ENCODE measurements at regions not wholly inside any gene's neighbourhood (a gene's known extent, or its start where the extent isn't known, plus 50 kb on each side); places are given as distances from the start of the nearest gene placed in this dataset.
"Not testable (repeated sequence)": the region's sequence is repeated elsewhere in the genome, so short reads cannot be mapped to it uniquely, and the experiment has no call there.

DNA sequence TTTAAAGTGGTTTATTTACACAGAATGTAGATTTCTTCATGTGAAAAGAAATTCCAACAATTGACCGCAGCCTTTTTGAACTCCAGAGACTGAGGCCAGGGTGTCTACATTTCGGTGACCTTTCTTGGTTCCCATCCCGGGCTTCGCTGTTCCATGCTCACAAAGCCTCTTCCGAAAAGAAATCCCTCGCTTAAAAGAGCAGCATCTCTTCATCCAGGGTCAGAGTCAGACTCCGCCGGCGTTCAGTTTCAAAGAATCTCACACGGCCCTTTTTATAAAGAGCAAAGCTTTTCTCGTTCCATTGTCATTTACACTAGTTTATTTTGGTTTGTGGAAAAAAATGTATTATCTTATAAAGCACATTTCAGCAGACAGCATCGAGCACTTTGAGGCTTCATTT, 530.6 kb upstream of the B3GAT1 start:
- DNase-seq: no peak

DNA sequence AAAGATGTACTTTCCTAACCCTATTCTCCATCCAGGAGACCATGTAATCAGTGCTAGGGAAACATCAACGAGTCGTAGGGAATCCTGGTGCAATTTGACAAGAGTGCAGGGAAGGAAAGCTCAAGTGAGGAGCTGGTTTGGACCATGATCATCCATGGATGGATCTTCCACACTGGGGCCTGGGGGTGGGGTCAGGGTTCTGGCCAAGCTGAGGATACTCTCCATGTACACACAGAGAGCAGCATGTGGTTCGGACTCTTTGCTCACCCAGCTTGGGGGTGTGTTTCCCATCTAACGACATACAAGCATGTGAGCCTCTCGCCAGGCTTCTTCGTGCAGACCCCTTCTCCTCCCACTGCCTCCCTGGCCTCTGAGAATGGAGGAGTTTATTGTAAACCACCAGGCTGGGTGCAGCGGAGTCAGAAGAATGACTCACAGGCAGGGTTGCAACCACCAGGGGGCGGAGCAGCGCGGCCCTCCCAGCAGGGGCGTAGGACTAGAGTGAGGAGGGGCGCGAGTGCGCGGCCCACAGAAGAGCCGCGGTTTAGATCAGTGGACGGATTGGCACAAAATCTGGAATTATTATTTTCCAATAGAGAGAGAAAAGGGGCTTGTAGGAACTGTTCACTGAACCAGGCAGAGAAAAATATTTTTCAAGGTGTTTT, 530.0 kb upstream of the B3GAT1 start:
- DNase-seq: peak; percentile 45

DNA sequence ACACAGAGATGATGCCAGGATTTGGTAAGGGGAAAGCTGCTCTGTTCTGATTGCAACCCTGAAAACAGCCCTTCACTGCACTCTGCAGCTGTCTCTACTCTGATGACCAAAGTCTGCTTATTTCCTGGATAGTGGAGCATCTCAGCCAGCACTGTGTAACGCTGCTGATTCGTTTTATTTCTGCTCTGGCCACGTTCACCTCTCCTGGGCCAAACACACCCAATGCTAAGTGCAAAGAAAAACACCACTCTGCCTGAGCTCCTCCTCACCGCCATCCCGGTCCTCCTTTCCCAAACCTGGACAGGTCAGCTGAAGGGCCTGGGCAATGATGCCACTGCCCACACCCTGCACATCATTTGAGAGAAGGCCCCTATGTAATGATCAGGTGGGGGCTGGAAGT, 529.3 kb upstream of the B3GAT1 start:
- no peak for DNase-seq

DNA sequence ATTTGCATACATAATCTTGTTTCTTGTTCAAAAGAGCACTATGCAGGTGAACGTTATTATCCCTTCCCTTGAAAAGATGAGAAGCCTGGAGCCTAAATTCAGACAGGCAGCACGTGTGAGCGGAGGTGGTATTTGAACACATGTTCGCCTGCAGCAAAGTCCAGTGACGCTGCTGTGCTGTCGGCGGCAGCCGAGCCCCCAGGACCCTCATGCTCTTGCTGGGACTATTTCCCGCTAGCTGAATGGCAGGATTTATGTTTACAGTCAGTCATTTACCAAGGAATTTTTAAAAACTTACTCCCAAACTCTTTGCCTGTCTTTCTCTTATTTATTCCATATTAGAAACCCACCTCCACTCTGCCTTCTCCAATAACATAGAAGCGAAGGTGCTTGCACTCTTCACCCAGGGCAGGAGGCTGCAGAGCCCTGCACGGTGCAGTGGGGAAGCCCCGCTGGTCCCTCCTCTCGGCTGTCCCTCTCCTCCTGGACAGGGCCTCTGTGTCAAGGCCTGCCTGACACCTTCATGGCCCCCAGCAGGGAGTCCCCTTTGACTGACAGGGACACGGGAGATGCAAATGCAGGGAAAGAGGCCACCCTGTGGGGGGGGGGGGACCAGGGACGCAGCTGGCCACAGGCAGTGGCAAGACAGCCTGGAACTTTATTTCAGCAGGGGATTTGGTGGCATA, 528.5 kb upstream of the B3GAT1 start:
- DNase-seq: peak; percentile 35

DNA sequence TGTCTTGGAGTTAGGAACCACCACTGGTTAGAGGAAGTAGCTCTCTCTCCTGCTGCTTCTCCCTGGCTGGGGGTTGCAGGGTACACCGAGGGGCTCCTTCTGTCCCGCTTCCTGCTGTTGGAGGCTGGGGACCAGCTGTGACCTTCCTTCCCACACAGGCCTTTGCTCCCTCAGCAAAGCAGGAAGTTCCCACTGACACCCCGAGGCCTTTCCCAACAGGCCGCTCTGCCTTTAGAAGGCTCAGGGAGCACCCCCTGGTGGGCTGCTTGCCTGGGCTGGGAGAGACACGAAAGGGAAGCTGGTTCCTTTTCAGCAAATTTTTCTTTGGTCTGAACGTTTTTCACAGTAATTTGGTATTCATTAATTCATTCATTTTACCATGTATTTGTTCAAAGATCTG, 527.9 kb upstream of the B3GAT1 start:
- no peak for DNase-seq

DNA sequence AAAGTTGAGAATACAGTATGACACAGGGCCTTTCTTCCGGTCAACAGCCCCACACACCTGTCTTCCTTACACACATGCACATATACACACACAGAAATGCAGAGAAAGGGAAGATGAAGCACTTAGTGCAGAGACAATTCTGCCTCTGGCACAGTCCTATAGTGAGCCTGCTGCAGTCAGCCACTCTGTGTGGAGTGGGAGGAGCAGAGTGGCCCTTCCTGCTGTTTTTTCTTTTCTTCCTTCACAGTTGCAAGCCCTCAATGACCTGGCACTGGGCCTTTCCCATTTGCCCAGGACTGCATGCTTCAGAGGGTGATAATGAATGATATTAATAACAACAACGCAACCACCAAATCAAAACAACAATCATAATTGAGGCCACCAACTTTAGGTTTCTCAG, 527.0 kb upstream of the B3GAT1 start:
- DNase-seq: no peak

DNA sequence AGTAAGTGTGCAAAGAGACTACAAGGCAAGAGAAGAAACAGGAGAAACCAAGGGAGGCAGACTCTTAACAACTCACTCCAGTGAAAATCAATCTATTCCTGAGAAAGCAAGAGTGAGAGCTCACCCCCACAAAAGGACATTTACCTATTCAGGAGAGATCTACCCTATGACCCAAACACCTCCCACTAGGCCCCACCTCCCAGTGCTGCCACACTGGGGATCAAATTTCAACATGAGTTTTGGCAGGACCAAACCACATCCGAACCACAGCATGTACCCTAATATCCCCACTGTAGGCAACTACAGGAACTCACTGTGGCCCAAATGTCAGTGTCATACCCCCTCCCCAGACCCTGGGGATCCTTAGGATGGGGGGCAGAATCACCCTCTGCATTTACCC, 526.2 kb upstream of the B3GAT1 start:
- DNase-seq: no peak

DNA sequence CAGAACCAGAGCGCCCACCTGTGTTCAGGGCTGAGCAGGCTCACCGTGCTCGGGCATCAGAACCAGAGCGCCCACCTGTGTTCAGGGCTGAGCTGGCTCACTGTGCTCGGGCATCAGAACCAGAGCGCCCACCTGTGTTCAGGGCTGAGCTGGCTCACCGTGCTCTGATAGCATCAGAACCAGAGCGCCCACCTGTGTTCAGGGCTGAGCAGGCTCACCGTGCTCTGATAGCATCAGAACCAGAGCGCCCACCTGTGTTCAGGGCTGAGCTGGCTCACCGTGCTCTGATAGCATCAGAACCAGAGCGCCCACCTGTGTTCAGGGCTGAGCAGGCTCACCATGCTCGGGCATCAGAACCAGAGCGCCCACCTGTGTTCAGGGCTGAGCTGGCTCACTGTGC, 525.2 kb upstream of the B3GAT1 start:
- DNase-seq: not testable (repeated sequence)

DNA sequence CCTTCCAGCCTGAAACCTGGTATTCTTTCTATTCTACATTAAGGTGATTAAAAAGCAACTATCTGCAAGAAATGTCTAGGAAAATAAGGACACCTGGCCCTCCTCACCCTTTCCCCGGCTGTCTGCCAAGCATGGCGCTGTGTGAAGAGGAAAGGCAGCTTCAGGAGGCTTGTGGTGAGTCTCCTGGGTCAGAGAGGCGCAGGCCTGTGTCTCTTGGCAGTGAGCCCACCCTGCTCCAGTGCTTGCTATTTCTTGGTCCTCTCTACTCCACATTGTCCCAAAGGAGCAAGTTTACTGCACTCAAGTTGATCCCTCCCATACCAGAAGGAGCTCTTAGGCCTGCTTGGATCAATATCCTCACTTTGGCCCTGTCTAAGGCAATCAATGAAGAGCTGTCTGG, 520.7 kb upstream of the B3GAT1 start:
- peak; percentile 62 for DNase-seq

DNA sequence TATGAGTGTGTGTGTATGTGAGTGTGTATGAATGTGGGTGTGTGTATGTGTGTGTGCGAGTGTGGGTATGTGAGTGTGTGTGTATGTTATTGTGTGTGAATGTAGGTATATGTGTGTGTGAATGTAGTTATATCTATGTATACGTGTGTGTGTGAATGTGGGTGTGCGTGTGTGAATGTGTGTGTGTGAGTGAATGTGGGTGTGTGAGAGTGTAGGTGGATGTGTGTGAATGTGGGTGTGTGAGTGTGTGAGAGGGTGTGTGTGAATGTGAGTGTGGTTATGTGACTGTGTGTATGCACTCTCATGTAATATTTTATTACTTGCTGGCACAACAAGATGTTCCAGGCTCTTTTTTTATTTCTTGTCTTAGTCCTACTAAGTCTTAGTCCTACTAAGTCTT, 513.4 kb upstream of the B3GAT1 start:
- DNase-seq: no peak

DNA sequence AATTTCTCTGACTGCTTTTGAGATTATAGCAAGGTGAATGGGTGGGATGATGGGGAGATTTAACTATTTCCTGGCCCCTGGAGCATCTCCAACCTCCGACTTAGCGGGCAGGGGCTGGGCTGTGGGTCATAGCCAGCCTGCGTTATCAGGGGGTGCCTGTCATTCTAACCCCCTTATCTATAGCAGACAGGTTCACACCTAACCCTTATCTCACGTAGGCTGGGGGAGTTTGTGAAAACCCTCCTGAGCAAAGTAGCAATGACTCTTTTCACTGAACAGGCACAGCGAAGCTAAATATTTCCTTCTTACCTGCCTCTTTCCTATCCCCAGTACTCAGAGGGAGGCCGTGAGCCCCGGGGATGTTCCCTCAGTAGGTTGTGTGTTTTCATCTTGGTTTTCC, 511.4 kb upstream of the B3GAT1 start:
- DNase-seq: no peak

DNA sequence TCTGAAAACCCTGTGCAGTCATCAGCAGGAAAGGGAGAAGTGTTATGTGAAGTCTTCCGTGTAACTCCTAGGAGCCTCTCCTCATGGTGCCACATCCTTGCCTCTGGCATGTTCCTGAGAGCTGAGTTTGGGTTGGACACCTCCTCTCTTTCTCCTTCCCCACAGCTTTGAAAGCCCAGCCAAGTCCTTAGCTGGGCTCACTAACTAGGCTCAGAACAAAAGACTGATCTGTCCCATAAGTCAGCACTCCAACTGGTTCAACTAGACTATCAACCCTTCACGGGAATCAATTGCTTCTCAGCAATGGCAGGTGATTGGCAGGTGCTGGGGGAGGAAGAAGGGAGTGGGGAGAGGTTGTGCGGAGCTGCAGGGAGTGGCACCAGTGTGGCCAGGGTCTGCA, 509.9 kb upstream of the B3GAT1 start:
- DNase-seq: no peak

DNA sequence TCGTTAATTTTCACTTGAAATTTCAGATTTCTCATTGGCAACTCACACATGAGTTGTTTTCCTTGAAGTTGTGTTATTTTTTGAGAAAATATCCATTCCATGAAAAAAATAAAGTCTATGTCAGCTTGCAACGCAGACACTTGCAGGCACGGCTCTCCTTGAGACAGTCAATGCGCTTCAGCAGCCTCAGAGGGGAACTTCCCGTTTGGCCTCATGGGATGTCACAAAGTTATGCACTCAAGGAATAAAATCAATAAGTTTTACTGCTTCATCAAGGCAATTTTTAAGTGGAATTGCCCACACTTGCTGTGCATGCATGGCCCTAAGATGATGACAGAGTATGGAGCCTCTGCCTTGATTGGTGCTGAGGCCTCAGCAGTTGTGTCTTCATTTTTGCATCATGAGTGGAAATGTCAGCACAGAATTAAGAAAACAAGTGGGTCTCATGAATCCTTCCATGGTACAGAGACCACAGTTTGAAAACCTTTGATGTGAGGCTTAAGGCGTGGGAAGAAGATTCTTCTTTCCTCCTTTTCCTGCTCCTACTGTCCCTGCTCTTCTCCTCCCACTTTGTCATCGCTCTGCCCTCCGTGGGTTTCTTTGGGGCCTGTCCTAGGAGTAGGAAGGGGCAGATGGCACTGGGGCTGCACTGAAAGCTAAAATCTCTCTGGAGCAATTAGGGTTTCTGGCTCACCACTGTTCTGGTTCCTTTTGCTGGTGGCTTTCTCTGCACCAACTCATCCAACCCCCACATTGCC, 509.0 kb upstream of the B3GAT1 start:
- no peak for DNase-seq

DNA sequence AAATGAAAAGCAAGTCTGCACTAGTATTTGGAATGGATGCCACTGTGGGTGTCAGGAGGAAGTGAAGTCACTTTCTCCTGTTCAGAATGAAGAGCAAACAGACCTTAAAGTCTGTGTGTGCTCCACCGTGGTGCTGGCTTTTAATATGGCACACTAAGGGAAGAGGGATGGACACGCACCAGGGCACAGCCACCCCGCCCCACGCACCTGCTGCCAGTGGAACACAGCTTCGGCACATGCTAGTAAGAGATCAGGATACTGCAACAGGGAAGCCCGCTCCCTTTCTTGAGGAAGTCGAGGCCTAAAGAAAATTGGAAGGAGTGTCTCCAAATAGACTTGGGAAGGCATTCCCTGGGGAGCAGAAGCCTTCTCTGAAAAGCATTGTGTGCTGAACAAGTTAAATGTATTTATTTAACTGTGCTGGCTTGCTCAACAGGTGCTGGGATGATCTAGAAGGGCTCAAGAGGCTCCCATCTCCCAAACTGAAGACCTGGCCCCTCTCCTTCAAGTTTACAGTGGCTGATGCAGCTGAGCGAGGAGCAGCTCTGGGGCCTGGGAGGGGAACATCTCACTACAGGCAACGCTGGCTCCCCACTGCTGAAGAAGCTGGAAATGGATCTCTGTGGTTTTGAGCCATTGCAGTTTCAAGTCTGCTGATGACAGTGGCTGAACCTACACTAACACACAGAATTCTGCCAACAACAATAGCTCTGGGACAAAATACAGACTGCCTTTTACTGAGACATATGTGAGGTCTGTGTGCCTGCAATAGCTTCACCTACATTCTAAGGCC, 504.6 kb upstream of the B3GAT1 start:
- no peak for DNase-seq

DNA sequence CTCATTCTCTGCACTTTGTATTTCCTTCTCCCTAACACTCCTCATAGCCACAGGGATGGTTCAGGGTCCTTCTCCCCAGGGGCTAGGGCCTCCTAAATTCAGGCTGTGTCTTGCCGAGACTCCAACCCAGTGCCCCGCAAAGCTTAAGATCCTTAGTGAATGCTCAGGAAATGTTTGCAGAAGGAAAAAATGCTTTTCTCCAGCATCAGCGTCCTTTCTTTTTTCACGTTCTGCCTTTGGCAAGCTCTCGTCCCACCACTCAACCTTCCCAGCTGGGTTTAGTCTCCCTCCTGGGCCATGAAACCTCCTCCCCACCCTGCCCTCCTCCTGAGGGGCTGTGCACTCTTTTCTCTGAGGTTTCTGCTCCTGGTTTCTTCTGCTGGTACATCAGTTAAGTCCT, 503.8 kb upstream of the B3GAT1 start:
- no peak for DNase-seq

DNA sequence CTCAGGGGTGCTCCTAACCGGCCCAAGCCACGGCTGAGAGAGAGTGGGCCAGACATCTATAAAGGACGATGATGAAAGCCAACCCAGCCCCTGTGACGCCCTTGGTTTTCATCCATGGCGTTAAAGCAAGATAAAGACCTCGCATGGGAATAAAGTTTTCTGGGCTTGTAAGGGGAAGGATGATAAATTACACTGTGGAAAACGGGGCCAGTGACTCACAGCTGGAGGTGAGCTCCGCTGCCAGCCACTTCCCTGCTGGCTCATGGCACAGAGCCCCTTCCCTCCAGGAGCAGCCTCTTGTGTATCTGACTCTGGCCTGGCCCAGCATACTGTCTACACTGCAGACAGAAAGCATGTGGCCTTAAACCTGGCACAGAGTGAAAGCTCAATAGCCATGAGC, 503.2 kb upstream of the B3GAT1 start:
- no peak for DNase-seq

DNA sequence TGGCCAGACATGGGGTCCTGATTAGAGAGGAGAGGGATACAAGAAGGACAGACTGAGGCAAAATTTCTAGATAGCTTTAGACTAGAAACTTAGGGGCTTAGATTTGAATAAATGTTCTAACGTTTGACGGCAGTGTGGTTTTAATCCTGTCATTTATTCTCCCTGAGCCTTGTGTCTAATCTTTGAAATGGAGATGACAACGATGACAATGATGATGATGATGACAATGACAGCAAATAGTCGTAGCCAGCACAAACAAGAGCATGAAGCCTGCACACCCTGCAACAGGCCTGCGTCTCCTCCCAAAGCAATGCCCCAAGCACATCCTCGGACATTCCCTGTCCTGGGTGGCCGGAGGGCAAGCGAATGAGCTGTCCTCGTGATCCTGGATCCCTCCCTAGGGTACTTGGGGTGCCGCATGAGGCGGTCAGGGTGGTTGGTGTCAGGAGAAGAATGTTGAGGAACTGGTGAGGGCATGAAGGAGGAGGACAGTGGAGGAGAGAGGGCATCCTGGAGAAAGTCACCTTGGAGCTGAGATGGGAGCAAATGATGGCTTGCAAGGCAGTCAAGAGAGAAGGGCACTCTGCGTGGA, 502.1 kb upstream of the B3GAT1 start:
- no peak for DNase-seq

DNA sequence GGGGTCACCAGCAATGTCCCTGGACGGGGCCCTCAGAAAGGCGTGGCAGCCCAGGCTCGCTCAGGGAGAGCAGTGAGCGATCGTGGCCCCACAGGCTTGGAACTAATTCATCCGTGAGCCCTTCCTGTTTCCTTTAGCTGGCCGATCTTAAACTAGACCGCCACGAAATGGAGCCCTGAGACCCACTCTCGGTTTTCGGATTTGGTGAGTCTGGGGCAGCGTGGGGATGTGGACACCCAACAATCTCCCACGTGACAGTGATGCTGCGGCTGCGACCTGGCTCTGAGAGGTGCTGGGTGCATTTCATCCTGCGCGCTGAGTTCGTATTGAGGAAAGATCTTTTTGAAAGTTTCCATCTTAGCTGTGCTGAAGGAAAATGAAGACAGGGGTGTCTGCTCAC, 501.3 kb upstream of the B3GAT1 start:
- no peak for DNase-seq

DNA sequence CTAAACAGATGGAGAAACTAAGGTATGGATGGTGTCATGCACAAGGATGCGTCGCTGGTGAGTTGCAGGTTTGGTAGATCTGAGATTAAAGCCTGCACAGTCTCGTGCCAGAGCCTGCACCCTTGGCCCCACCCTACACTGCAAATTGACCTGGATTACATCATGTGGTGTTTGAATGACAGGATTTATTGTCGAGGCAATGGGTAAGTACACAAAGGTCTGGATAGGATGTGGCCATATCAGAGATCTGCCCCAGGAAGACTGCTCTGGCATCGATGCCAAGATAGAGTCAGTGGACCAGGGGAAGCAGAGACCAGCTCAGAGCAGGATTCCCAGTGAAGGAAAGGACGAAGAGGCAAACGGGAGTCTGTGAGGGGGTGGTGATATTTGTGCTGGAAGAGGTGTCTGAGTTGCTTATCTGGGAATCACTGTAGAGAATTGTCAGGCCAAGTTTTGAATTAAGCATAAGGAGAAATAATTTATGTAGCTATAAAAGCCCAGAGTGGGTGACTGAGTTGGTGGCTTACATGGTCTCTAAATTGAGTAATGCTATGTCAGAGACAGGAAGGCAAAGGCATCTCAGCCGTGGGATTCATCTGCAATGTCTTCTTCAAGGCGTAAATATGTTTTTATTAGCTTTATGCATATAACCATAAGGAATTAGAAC, 499.6 kb upstream of the B3GAT1 start:
- DNase-seq: no peak

DNA sequence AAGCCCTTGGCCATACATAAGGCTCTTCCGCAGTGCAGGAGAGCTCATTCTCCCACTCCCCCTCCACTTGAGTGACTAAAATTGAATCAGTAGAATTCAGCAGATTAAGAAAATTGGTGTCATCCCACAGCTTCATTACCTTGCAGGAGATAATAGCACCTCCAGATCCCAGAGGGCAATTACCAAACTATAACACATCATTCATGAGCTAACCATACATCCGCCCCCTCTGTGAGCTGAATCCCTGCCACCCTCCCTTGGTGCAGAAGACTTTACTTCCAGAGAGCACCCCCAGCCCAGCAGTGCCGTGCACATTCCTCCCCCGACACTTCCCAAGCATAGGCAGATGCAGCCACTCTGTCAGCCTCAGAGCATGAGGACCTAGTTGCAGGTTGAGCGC, 496.5 kb upstream of the B3GAT1 start:
- no peak for DNase-seq

DNA sequence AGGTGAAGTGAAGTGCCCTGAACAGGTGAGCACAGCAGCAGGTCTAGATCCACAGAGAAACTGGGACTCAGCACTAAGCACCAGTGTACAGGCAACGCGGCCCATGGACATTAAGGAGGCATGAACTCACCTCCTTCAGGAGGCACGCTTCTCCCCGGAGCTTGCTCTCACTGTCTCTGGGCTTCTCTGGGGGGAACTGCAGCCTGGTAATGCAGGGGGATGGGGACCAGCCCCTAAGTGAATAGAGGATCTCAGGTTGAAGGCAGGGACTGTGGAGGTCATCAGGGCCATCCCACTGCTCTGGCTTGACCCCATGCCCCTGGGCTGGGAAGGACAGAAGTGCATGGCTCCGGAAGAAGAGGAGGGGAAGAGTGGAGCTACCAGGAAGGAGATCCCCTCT, 495.6 kb upstream of the B3GAT1 start:
- DNase-seq: no peak

DNA sequence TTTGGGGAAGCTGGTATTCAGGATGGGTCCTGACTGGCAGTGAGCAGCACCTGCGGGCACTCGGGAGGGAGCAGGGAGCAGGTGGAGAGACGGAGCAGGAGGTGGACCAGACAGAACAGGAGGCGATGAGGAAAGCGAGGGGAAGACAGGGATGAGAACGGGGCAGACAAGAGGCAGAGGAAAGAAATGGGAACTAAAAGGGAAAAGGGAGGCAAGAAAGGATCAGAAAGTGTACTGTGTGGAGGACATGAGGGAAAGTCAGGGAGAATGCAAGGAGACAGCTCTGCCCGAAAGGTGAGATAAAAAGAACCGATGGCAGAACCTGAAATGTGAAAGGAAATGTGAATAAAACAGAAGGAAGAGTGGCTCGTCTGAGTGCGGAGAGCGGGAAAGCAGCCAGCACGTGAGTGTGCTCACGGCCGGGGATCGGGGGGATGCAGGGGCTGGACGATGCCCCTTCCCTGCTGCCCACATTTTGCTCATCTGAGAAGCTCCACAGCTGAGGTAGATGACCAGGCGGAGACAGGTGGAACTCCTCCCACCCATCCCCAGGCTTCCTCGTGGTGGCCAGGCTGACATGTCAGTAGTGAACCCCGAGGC, 494.4 kb upstream of the B3GAT1 start:
- DNase-seq: no peak
